M059J (cell line): ENCODE measurements at regions not wholly inside any gene's neighbourhood (a gene's known extent, or its start where the extent isn't known, plus 50 kb on each side); places are given as distances from the start of the nearest gene placed in this dataset.
A peak's percentile ranks its signal among the peaks of the same experiment; 100 is the strongest.
"Not testable (repeated sequence)": the region's sequence is repeated elsewhere in the genome, so short reads cannot be mapped to it uniquely, and the experiment has no call there.

ENCODE experiments used
- DNase-seq: peaks from one replicate; pipeline ENCODE4 v3.0.0-alpha.2; 2012; ENCODE audit warnings: low read depth

DNA sequence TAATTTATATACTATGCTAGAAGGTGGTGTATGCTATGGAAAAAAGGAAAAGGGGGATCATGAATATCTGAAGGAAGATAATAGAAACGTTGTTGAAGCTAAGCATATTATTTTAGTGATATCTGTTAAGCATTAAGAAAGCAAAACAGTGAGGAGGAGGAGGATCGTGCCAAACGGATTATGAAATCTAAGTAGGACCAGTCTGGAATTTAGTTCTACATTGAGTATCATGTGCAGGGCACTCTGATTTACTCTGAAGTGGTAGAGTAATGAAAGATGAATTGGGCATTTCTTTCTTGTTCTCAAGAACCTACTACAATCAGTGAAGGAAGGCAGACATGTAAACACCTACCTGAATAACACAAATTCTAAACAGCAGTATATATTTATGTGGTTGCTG, 195.3 kb downstream of the CYB561 start:
- no peak for DNase-seq

DNA sequence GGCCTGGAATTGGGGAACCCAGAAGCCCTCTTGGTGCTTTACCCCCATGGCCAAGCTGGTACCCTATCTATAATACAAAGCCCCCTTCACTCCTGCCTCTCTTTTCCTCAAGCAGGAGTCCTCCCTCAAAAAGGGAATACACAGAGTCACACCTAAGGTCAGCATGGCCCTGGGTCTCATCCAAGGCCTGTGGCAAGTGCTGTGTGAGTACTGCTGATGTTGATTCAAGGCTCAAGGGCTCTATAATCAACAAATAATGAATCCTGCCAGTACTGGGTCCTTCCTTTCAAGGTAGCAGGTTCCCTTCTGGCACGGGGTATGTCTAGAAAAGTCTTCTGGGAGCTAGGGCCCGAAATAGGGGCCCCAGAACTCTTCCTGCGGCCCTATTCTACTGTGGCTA, 187.3 kb downstream of the CYB561 start:
- no peak for DNase-seq

DNA sequence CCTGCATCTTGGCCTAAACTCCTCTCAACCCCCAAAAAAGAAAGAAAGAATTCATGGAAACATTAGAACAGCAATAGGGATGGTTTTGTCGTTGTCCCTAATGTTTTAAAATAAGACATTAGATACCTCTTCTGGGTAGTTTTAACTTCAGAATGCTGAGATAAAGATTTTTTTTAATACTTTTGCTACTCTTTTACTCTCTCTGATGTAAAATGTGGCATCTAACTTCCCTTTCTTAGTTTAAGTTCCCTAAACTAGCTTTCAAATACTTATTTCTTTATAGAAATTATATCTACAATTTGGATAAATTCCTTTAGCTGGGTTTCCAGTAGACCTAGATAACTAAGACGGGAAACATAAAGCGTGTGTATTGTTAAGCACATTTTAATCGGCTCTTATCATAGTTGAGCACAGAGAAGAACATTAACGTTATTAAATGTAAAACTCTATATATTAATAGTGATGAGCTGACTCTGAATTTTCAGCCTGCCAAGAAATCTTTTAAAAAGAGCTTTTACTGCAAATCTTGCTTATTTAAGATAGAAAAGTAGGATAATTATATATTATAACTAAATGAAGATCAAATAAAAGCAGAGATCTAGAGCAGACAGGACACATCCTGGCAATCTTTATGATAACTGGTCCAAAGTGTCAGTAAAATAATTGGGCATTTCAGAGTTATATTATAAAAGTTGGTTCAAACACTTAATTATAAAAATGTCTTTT, 183.2 kb downstream of the CYB561 start:
- DNase-seq = no peak

DNA sequence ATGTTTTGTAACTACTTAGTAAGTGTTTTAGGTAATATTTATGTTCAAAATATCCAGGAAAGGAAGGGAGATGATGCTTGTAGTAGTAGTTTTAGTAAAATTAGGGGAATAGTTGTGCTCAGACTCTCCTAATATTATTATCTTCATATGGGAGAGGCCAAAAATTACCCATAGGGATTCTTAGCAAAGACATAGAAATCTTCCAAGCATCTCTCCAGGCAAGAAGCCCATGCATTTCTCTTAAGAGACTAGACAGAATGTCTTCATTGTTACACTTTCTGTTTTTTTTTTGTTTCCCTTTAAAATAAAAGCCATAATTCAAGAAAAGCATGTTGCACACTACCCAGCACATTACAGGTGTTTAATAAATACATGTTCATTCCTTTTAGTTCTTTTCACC, 180.6 kb downstream of the CYB561 start:
- DNase-seq = no peak

DNA sequence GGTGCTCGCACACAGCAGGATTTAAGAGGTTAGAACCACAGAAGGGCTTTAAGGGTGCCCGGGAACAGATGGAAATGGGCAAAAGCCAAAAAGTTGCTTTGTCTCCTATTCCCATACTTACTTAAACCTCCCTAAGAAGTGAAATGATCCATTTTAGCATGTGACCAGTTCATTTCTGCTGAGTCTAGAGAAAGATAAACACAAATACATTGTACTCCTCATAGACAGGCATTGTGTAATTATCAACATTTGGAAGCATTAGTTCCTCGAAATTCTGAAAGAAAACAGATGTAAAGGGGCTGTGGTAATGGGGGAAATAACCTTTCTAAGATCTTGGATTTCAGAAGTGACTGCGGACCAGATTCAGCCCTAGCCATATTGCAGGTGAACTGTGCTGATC, 178.3 kb downstream of the CYB561 start:
- no peak for DNase-seq

DNA sequence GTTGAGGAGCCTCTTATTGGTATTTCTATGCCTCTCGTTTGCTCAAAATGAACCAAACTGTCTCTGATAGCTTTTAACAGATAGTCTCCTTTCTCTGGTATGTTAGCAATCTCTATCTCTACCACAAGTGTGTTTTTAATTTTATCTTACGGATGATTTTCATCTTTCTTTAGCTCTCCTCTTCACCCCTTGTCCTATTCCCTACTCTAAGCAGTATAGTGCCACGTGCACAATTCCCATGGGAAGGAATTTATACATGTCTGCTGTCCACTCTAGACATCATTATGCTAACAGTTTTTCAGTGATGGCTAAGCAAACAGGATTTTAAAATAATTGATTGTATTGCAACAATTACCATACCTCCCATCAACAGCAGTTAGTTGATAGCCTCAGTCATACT, 177.3 kb downstream of the CYB561 start:
- DNase-seq = no peak

DNA sequence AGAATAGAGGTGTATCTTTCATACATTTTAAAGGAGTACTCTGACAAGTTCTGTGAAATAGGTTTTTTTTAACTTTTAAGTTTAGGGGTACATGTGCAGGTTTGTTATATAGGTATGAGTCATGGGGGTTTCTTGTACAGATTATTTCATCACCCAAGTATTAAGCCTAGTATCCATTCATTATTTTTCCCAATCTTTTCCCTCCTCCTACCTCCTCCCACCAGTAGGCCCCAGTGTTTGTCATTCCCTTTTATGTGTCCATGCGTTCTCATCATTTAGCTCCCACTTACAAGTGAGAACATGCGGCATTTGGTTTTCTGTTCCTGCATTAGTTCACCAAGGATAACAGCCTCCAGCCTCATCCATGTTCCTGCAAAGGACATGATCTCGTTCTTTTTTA, 175.5 kb downstream of the CYB561 start:
- DNase-seq = no peak

DNA sequence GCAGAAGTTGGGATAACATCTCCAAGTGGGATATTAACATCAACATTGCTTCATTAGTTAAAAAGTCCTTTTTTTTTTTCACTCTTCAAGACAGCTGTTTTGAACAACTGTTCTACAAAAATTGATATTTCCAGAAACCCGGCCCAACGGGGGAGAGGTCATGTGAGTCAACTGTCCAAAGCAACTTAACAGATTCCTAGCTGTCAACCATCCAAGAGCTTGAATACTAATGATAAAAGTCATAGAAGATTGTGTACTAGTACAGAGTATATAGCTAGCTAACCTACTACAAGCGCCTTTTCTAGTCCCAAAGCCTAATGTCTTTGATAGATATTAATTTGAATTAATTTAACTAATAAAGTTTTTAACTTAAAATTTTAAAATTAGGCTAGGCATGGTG, 172.0 kb downstream of the CYB561 start:
- DNase-seq = peak; percentile 84

DNA sequence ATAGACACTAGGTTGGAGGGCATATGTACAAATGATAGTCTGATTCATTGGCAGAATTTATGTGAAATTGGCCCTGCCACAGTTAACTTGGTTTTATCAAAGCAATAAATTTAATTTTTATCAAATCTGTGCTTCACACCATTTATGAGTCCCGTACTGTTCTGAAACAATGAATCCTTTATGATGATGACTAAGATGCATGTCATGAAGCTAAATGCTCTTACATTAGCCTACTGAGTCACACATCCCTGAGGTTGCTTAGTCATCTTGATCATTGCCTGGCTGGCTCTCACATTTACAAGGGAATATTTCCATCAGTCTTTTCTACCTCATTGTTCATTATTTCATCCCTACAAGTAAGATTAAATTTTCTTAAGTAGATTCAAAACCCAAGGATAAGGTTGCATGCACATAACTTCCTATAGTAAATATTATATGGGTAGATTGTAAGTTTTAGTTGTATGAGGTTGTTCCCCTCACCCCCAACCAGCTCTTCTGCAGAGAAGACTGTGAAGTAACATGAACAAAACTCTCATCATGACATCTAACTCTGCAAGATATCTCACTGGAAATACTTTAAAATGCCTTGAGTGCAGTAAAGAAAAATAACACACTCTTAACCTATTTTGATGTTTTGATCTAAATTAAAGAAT, 170.7 kb downstream of the CYB561 start:
- peak; percentile 97 for DNase-seq

DNA sequence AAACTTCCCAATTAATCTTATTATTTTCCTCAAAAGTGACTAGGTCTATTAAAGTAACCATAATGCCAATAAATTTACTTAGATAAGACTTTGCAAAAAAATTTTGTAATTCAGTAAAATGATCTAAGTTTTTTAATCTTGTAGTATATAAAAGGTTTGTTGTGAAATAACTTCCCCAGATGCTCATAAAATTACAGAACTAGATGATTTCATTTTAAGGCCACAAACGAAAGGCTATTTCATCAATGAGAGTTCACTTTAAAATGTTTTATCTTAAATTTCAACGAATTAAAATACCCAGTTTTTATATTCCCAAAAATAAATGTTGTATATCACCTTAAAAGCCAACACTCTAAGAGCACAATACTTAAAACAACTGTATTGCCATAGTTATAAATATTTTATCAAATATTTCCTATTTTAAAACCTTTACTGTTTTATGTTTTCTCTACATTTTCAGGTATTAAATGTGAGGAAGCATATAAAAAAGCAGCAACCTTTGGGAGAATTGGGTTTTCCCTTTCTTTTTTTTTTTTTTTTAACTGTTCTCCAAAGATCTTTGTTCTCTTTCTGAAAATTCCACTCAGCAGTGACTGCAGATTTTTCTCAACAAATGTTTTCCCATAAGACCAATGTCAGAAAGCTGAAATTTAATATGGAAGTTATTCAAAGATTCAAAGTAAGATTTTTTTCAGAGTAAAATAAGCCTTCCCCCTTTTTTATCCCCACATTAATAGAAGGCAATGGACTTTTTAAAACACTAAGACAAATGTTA, 169.9 kb downstream of the CYB561 start:
- DNase-seq = peak; percentile 16

DNA sequence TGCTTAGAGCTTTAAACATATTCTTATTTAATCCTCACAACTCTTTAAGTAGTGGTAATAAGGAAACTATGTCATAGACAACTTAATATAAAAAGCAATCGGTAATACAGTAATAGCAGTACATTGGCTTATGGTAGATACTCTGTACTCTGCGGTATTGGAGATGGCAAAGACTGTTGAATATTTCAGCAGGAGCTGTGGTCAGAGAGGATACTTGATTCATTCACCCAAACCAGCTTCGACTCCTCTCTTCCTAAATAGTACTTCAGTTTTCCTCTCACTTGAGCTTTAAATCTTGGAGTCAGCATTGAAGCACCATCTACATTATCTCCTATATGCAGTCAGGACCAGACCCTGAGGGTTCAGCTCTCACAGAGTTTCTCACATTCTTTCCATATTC, 169.3 kb downstream of the CYB561 start:
- DNase-seq = peak; percentile 42

DNA sequence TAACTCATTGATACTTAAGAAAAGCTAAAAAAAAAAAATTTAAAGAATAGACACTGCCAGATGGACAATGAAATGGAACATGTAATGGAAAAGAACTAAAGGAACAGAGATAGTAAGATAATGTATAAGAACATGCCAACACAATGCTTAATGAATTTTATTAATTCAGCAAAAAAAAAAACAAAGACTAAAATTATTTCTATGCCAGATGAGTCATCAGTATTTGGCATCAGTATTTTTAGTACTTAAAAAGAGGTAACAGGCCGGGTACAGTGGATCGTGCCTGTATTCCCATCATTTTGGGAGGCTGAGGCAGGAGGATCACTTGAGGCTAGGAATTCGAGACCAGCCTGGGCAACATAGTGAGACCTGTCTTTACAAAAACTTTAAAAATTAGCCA, 168.5 kb downstream of the CYB561 start:
- no peak for DNase-seq

DNA sequence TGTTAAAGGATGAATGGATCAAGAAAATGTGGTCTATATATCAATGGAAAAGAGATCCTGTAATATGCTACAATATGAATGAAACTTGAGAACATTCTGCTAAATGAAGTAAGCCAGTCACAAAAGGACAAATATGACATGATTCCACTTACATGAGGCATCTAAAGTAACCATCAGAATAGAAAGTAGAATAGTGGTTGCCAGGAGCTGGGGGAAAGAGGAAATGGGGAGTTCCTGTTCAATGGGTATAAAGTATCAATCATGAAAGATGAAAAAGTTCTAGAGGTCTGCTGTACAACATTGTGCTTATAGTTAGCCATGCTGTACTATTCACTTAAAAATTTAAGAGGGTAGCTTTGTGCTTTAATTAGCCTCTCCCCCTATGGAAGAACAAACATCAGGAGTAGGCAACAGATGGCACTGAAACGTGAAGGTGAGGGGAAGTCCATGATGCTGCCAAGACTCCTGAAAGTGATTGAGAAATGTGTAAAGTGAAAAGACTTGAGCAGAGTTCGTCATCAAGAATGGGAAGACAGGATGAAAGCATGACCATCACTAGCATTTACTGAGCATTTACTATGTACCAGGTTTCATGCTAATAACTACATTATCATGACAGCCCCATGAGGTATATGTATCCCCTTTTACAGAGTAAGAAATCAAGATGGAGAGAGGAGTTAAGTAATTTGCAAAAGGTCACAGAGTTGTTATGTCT, 167.2 kb downstream of the CYB561 start:
- DNase-seq = no peak

DNA sequence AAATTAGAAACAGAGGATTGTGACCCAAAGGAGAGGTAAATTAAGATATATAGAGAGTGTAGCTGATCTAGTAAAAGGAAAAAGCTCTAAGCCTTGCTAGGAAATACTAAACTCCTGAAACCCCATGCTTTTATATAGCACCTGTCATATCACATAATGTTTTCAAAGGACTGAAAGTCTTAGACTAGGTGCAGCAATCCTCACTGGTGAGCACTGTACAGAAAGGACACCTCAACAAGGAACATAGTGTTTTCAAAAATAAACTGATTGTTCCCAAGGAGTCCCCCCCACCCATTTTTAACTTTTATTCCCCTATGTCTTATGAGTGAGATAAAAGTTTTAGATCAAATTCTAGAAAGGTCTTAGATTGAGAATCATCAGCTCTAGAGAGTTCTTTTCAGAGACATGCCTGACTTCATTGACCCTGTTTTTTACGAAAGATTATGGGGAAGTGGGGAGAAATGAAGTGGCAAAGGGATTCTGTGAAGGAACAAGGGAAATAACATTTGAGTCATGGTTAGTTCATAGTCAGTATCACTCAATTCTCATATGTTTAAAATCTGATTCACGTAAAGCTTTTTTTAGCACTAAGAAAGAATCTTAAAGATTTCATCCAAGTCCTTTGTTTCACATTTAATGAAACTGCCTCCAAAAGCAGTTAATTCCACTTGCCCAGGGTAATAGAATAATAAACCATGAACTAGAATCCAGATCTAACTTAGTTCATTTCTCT, 166.4 kb downstream of the CYB561 start:
- peak; percentile 64 for DNase-seq

DNA sequence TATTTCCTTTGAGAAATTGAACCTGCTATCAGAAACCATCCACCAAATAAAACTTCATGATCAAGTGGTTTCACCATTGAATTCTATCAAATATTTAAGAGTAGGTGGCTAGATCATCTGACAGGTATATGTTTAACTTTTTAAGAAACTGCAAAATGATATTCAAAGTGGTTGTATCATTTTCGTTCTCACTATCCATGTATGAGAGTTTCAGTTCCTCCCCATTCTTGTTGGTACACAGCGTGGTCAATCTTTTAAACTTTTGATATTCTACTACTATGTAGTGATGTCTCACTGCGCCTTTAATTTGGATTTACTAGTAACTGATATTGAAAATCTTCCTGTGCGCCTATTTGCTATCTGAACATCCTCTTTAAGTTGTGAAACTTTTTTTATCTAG, 163.7 kb downstream of the CYB561 start:
- no peak for DNase-seq

DNA sequence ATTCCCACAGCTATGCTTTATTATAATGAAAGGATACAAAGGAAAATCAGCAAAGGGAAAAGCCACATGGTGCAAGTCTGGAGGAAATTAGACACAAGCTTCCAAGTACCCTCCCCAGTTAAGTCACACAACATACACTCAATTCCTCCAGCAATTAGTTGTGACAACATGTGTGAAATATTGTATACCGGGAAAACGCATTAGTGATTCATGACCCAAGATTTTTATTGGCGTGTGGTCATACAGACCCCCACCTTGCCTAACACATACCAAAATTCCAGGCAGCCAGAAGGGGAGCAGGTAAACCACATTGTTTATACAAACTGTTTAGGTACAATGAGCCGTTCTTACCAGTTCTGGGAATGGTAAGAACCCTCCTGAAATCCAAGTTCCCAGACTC, 160.6 kb downstream of the CYB561 start:
- DNase-seq = peak; percentile 63

DNA sequence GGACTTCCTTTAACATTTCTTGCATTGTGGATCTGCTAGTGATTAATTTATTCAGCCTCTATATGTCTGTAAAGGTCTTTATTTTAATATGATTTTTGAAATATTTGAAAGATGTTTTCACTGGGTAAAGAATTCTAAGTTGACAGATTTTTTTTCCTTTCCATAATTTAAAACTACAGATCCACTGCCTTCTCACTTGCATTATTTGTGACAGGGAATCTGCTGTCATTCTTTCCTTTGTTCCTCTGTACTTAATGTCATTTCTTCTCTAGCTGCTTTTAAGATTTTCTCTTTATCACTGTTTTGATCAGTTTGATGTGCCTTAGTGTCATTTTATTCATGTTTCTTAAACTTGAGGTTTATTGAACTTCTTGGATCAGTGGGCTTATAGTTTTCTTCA, 159.9 kb downstream of the CYB561 start:
- no peak for DNase-seq

DNA sequence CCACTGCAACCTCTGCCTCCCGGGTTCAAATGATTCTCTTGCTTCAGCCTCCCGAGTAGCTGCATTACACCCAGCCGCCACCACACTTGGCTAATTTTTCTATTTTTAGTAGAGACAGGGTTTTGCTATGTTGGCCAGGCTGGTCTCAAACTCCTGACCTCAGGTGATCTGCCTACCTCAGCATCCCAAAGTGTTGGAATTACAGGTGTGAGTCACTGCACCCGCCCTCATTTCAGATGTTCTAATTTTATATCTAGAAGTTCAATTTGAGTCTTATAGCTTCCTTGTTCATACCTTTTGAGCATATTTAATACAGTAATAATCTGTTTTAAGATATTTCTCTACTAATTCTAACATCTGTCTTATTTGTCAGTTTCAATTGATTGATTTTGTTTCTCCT, 159.1 kb downstream of the CYB561 start:
- DNase-seq = not testable (repeated sequence)

DNA sequence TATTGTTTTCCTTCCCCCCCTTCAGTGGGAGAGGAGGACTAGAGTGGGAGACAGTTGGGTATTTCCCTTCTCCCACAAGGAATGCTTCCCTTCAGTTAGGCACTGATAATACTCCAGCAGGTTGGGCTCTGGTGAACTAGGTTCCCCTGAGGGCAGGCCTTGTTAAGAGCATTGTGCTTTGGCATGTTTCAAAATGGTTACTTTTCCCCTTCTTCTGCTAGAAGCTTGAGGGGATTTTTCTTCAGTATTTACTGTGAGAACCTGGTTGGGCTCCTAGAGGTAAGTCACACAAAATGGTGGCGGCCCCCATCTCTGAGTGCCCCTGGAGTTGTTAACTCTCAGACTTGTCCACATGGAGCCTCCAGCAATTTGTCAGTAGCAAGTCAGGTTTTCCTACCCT, 156.2 kb downstream of the CYB561 start:
- DNase-seq = no peak

DNA sequence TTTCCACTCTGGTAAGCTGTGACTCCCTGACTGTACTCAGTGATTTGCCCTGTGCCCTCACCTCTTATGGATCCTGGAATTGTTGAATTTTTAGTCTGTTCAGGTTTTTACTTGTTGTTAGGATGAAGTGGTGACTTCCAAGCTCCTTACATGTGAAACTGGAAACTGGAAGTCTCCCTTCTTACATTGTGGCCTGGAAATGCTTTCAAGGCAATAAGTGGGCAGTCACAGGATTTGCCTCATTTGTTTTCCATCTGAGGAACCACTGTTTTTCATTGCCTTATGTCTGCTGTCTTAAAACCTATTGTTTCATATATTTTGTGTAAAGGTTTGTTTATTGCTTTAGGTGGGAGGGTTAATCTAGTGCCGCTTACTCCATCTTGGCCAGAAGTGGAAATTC, 155.8 kb downstream of the CYB561 start:
- DNase-seq = no peak

DNA sequence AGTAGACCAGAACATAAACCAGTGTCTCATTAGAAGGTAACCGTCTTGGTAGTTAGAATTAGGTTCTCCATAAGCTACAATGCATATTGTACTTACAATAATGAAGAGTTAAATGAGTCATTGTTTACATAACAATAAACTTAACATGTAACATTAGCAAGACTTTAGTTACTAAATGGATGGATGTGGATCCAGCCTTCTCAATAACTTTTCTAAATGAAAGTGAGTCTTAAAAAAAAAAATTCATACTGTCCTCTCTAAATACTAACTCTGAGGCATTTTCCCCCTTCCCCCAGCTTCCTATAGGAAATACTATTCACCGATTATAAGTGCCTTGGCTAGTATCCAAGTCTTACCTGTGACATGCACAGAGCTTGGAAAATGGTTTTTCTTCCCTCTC, 155.3 kb downstream of the CYB561 start:
- DNase-seq = no peak

DNA sequence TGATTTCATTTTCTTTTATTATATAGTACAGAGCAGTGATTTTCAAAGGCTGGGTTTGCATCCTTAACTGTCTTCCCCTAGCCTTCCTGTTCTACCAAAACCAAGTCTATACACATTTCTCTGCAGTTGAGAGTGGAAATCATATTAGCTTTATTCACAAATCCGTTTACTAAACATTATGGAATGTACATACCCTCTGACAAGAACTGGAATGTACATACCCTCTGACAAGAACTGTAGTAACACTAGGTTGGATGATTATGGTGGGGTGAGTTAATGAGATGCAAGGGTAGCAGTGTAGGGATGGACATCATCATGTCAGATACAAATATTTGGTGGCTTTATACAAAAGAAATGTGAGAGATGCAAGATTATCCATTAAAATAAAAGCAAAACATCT, 154.8 kb downstream of the CYB561 start:
- no peak for DNase-seq
